ENCODE measurements at regions not wholly inside any gene's neighbourhood (a gene's known extent, or its start where the extent isn't known, plus 50 kb on each side); places are given as distances from the start of the nearest gene placed in this dataset.

DNA sequence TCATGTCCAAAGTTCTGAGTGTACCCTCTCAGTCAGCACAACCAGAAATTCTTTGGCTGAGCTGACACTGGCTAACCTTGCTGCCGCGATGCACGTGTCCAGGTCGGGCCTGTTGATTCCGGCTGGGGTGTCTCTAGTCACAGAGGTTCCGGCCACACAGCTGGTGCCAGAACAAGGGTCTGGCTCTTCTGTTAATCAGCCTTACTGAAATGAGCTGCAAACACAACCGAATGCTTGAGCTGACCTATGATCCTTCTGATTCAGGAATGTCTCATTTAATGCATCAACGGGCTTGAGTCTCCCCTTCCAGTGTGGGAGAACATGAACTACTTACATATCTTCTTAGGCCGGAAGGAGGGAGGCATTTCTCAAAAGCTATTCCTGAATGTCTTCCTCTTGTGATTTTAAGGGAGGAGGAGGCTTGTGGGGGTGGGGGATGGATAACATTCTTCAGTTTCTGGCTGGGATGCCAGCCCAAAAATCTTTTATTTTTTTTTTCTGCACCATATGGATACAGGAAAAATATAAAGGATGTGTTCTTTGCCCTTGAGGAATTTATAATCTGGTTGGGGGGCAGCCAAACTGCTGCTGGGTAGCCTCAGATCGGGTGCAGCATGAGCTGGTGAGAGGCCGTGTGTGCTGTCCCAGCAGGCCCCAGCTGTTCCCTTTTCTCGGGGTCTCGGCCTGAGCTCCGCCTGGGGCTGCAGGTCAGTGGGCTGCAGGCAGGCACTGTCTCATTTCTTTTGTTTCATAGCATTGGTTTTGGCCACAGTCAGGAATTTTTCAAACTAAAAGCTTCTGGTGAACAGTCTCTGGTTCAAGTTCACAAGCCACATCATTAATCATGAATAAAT lies 319.1 kb upstream of the TBL1XR1 start:
- no peak for DNase-seq

- DNase-seq = no peak
Observed at GRCh38 chr3:177517906-177518305, 320.6 kb upstream of the TBL1XR1 start.

GRCh38 chr3:177519588-177519987 lies 322.3 kb upstream of the TBL1XR1 start:
- DNase-seq = no peak

DNA sequence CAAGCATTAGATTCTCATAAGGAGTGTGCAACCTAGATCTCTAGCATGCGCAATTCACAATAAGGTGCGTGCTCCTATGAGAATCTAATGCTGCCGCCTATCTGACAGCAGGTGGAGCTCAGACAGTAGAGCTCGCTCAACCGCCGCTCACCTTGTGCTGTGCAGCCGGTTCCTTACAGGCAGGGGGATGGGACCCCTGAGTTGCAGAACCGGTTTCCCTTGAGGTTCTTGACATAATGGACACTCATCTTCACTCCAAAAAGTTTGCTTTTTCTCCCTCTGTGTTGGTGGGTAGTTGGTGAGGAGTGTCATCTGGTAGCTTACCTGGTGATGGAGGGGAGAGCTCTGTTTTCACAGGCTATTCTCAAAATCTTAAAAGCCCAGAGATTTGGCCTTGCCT lies 324.0 kb upstream of the TBL1XR1 start:
- no peak for DNase-seq

DNA sequence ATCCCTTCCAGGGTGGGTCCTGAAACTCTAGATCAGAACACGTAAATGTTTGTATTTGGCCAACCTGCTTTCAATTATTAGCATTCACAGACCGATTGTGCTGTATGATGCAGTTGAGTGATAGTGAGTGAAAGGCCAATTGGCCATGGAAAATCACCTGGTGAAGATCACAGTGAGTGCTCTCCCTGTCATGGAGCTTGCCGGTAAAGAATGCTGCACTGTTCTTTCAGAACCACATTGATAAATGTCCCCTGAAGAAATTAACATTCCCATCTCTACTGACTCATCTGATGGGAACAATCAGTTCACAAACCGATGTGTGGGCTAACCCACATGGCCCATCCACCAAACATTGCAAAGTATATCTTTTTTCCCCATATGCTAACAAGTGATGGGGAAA lies 324.8 kb upstream of the TBL1XR1 start:
- no peak for DNase-seq

DNA sequence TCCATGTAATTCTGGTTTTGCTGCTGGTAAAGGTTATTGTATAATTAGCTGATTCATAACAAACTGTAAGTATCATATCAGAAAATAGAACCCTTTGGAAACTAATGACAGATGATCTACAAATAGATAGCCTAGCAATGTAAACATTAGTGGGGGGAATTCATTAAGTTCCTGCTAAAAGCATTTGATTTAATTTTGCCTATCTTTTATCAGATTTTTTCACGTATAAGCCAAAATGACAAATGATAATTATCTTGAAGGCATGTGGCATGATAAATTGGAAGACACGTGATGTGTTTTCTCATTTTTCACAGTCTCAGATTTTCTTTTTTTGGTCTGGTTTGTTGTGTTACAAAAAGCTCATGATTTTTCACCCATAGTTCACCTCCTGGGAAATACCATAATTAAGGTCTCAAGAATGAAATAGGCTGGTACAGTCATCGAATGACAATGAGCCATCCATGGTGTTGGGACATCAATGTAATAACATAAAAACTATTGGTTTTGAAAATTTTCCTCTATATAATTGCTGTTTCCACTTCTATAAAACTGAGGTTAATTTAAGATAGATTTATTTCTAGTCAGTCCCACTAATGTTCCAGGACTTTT lies 325.9 kb upstream of the TBL1XR1 start:
- DNase-seq = no peak

- DNase-seq = no peak
Observed at GRCh38 chr3:177523872-177524438, 326.7 kb upstream of the TBL1XR1 start.

GRCh38 chr3:177524742-177525141 lies 327.5 kb upstream of the TBL1XR1 start:
- DNase-seq = no peak

GRCh38 chr3:177525414-177525813 lies 328.1 kb upstream of the TBL1XR1 start:
- DNase-seq = no peak

GRCh38 chr3:177525987-177526712 lies 328.9 kb upstream of the TBL1XR1 start:
- no peak for DNase-seq

DNA sequence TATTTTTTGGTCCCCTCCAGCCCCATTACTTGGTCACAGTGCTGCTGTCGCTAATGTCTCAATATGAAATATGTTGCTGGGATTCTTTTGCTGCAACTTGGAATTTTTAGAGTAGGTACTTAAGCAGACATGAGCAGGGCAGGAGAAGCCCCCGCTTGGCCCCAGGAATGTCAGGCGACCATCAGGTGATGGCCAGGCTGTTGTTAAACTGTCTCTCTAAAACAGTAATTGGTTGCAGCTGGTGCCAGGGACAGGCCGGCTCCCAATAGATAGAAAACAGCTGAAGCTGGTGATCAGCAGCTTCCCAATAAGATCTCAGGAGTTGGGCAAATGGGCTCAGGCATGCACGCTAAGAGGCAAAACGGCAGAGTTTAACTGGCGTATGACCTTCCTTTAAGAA lies 329.9 kb upstream of the TBL1XR1 start:
- DNase-seq = no peak

DNA sequence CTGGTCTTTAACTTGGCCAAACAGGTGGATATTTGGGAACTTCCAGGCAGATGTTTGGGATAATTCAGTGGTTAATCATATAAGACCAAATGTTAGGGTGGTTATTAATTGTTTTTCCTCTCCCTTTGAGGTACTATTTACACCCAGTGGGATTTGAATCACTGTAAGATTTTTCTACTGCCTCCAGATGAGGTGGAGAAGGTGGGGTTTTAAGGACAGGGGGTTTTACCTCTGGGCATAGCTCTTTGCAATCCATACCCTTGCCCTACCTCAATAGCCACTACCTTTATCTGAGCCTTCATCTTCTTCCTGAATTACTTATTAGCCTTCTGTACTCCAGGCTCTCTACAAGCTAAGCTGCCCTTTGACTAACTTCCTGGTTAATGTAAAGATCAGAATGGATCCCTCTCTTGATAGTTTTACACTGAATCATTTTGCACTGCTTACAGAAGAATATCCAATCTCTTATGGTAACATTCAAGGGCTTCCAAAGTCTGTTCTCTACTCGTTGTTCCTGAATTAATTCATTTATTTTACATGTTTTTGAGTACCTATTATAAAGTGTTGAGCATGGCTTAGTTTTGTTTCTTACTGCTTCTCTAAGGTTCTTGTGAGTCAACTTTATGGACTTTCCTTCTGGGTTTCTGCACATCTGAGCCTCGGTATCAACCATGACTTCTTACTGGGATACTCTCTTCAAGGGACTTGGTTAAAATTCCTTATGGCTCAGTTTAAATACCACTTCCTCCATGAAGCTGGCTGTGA lies 331.2 kb upstream of the TBL1XR1 start:
- DNase-seq = no peak

DNA sequence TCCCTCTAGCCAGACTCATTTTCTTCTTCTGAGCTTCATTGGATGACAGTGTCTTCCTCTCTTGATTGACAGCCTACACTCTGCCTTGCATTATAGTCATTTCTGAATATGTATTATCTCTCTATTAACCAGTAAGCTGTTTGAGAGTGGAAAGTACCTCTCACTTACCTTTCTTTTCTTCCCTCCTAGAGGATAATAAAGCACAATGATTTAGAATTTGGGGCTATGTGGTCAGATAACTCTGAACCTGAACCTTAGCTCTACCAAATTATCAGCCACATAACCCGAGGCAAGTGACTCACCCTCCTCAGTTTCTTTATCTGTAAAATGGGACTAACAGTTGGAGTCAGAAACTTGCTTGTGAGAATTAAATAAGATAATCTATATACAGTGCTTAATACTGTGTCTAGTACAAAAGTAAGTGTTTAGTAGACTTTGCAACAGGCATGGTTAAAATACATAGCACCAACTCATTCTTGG lies 331.8 kb upstream of the TBL1XR1 start:
- no peak for DNase-seq

GRCh38 chr3:177529716-177530335 lies 332.5 kb upstream of the TBL1XR1 start:
- DNase-seq = no peak

DNA sequence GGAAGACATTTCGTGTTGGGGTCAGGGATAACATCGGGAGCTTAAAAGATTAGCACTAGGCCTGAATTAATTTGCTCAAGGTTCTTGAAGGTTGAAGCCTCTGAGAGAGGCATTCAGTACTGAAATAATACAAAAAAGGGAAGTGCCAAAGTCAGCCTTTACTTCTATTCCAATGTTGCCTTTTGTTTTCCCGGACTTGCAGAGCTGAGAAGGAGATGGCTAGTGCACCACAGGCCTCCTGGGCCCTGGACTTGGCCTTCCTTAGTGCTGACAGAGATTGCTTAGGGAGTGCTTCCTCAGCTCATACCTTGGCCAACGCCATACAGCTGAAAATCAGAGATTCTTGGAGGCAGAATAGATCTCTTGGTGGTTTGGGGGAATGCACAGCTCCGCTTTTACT lies 333.6 kb upstream of the TBL1XR1 start:
- DNase-seq = no peak

DNA sequence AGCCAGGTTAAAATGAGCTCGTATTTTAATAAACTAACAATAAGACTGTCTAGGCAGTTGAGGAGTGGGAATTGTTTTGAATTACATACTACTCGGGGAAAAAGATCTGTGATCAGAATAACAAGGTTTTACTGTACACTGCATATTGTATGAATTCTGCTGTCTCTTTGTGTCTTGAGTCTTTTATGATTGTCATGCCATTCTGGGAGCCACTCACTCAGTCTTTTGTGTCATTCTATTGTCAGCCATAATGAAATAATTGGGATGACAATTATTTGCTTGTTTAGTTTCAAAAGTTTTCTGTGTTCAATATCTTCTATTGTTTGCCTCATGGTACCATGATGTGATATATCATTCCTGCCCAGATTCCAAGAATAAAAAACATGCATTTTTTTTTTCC lies 339.6 kb upstream of the TBL1XR1 start:
- no peak for DNase-seq

DNA sequence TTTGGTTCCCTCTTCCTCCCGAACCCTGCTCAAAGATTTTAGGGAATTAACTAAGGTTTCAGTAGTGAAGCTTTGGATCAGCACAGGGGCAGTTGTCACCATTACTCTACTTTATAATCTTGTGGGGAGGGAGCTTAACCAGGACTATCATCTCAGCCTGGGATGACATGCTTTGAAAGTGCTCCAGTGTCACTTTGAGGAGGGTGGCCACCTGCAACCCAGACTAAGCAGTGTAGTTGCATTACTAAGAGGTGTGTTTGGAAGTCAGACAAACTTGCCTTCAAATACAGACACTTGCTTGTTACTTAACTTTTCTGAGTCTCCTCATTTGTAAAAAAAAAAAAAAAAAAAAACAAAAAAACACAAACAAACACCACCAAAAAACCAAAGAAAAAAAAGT lies 340.3 kb upstream of the TBL1XR1 start:
- no peak for DNase-seq

DNA sequence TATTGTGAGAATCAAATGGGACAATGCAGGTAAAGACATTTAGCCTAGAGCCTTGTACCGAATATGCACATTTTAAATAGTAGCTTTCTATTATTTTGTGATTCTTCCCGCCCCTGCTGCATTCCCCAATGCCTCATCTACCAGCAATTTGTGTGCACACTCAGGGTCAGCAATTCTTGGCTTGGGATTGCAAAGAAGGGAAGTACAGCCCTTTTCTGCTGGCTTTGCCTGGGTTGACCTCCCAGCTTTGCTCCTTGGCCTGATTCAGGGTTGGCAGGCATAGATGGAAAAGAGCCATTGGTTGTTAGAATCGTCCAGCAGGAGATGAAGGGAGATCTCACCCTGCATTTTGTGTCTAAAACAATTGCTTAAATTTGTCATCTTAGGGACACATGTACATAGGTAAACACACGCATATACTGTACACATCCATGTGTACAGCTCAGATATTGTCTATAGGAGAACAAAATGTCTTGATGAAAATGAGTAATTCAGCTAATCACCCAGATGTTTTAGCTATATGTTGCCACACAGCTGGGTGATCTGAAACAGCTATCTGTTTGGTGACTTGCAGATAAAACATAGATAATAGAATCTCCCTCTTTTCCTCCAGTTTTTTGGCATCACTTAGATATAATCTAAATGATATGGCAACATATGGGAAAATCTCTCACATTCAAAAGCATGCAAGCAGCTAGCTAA lies 340.9 kb upstream of the TBL1XR1 start:
- DNase-seq = no peak

GRCh38 chr3:177538750-177539730 lies 341.8 kb upstream of the TBL1XR1 start:
- DNase-seq = no peak

GRCh38 chr3:177541541-177541940 lies 344.3 kb upstream of the TBL1XR1 start:
- no peak for DNase-seq

Data from NK-92 treated with Interleukin-12 subunit alpha and Interleukin-12 subunit beta, amount 100 ng/mL, for 24 hours (cell line).